ENCODE measurements at regions not wholly inside any gene's neighbourhood (a gene's known extent, or its start where the extent isn't known, plus 50 kb on each side); places are given as distances from the start of the nearest gene placed in this dataset.

- TF ChIP-seq, protein P1, sequence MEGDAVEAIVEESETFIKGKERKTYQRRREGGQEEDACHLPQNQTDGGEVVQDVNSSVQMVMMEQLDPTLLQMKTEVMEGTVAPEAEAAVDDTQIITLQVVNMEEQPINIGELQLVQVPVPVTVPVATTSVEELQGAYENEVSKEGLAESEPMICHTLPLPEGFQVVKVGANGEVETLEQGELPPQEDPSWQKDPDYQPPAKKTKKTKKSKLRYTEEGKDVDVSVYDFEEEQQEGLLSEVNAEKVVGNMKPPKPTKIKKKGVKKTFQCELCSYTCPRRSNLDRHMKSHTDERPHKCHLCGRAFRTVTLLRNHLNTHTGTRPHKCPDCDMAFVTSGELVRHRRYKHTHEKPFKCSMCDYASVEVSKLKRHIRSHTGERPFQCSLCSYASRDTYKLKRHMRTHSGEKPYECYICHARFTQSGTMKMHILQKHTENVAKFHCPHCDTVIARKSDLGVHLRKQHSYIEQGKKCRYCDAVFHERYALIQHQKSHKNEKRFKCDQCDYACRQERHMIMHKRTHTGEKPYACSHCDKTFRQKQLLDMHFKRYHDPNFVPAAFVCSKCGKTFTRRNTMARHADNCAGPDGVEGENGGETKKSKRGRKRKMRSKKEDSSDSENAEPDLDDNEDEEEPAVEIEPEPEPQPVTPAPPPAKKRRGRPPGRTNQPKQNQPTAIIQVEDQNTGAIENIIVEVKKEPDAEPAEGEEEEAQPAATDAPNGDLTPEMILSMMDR (IDR thresholded peaks at IDR 0.05): no peak
- TF ChIP-seq EP300 (IDR thresholded peaks at IDR 0.05) (no peak), POLR2AphosphoS5 (IDR thresholded peaks at IDR 0.05) (no peak)
Observed at GRCh38 chr13:44257796-44258195, 115.8 kb upstream of the SERP2 start.

Data from sigmoid colon (tissue), 4 donors.